ENCODE measurements at regions not wholly inside any gene's neighbourhood (a gene's known extent, or its start where the extent isn't known, plus 50 kb on each side); places are given as distances from the start of the nearest gene placed in this dataset.

DNA sequence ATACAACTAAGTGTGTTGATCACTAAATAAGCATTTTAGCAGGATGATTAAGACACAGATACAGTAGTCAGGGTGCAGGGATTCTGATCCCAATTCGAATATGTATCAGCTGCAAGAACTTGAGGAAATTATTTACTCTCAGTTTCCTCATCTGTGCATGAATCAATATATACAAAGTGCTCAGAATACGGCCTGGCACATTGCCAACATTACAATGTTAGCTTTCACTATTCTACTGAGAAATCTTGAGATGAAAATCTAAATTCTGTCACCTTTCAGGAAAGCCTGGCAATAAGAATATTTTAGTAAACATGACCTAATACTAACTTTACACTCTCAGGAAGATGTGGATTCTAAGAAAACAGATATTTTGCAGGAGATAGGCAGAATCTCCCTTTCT is 1001.6 kb upstream of the IGFBP7 start:
- no peaks in the 10 kb centered on the region for H3K4me1 Mint-ChIP-seq (ENCODE audit: low read depth)
- no peak overlapping the region for H3K27ac Mint-ChIP-seq
- H3K36me3 Mint-ChIP-seq (ENCODE audit: low read depth), result no peaks in the 10 kb centered on the region
- no peaks in the 10 kb centered on the region for H3K9me3 Mint-ChIP-seq
- H3K4me3 Mint-ChIP-seq, result no peak overlapping the region
- no peaks in the 10 kb centered on the region for H3K27me3 Mint-ChIP-seq

DNA sequence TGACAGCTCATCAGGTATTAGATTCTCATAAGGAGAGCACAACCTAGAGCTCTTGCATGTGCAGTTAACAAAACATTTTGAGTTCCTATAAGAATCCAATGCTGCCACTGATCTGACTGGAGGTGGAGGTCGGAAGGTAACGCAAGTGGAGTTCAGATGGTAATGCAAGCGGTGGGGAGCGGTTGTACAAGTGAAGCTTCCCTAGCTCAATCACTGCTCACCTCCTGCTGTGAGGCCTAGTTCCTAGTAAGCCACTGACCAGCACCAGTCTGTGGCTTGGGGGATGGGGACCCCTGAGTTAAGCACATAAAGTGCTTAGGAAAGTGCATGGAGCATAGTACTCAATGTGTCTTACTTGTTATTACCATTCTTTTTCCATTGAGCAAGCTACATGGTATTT is 983.2 kb upstream of the IGFBP7 start:
- H3K4me3 Mint-ChIP-seq, result no peak overlapping the region
- H3K27ac Mint-ChIP-seq, result no peak overlapping the region
- H3K27me3 Mint-ChIP-seq, result no peaks in the 10 kb centered on the region
- no peaks in the 10 kb centered on the region for H3K9me3 Mint-ChIP-seq
- H3K36me3 Mint-ChIP-seq (ENCODE audit: low read depth), result no peaks in the 10 kb centered on the region
- no peaks in the 10 kb centered on the region for H3K4me1 Mint-ChIP-seq (ENCODE audit: low read depth)

DNA sequence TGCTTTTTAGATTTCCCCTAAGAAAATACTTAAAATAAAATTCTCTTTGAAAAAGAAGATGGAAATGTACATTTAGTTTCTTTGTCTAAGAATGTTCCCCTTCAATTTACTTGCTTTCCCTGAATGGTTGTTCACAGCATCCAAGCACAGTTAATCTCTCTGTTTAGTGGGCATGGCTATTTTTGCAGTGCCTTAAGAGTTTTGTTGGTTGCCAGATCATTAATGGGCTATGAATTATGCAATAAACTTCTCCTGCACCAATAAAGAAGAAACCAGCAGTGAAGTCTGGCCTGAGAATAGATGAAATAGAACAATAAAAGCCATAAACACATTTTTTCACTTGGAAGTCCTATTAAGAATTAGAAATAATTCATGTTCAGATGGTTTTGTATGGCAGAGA is 980.4 kb upstream of the IGFBP7 start:
- no peak overlapping the region for H3K27ac Mint-ChIP-seq
- H3K4me3 Mint-ChIP-seq, result no peak overlapping the region
- H3K27me3 Mint-ChIP-seq, result no peaks in the 10 kb centered on the region
- no peaks in the 10 kb centered on the region for H3K9me3 Mint-ChIP-seq
- no peaks in the 10 kb centered on the region for H3K36me3 Mint-ChIP-seq (ENCODE audit: low read depth)
- no peaks in the 10 kb centered on the region for H3K4me1 Mint-ChIP-seq (ENCODE audit: low read depth)

- no peak overlapping the region for H3K4me3 Mint-ChIP-seq
- peaks cover 12% of the 10 kb centered on the region for H3K9me3 Mint-ChIP-seq
- no peak overlapping the region for H3K27ac Mint-ChIP-seq
- H3K36me3 Mint-ChIP-seq (ENCODE audit: low read depth), result no peaks in the 10 kb centered on the region
- no peaks in the 10 kb centered on the region for H3K27me3 Mint-ChIP-seq
- no peaks in the 10 kb centered on the region for H3K4me1 Mint-ChIP-seq (ENCODE audit: low read depth)
These were observed 971.2 kb upstream of the IGFBP7 start for GRCh38 chr4:58081356-58081755.

- Mint-ChIP-seq H3K9me3 (peaks cover 18% of the 10 kb centered on the region), H3K27me3 (no peaks in the 10 kb centered on the region), H3K4me3 (no peak overlapping the region), H3K27ac (no peak overlapping the region), H3K36me3 (ENCODE audit: low read depth) (no peaks in the 10 kb centered on the region), H3K4me1 (ENCODE audit: low read depth) (no peaks in the 10 kb centered on the region)
These were observed 965.5 kb upstream of the IGFBP7 start for GRCh38 chr4:58075724-58076123.

GRCh38 chr4:58074382-58074781 is 964.2 kb upstream of the IGFBP7 start:
- Mint-ChIP-seq H3K36me3 (ENCODE audit: low read depth) (no peaks in the 10 kb centered on the region), H3K9me3 (peaks cover 18% of the 10 kb centered on the region), H3K4me3 (no peak overlapping the region), H3K27me3 (no peaks in the 10 kb centered on the region), H3K27ac (no peak overlapping the region), H3K4me1 (ENCODE audit: low read depth) (no peaks in the 10 kb centered on the region)

DNA sequence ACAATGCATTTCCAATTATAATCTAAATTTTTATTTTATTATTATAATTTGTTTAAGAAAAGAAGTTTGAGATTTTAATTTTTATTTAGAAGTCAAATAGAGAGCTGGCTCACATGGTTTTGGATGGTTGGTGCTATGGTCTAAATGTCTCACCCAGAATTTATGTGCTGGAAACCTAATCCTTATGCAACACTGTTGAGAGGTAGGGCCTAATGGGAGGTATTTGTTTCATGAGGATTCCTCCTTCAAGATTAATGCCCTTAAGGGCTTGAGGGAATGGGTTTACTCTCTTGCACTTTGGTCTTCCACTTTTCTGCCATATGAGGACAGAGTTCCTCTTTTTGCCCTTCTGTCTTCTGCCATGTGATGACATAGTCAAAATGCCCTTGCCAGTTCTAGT is 960.5 kb upstream of the IGFBP7 start:
- no peaks in the 10 kb centered on the region for H3K27me3 Mint-ChIP-seq
- H3K36me3 Mint-ChIP-seq (ENCODE audit: low read depth), result no peaks in the 10 kb centered on the region
- H3K4me3 Mint-ChIP-seq, result no peak overlapping the region
- no peaks in the 10 kb centered on the region for H3K4me1 Mint-ChIP-seq (ENCODE audit: low read depth)
- peaks cover 13% of the 10 kb centered on the region for H3K9me3 Mint-ChIP-seq
- H3K27ac Mint-ChIP-seq, result no peak overlapping the region

GRCh38 chr4:58064653-58065052 is 954.5 kb upstream of the IGFBP7 start:
- Mint-ChIP-seq H3K27me3 (no peaks in the 10 kb centered on the region), H3K36me3 (ENCODE audit: low read depth) (no peaks in the 10 kb centered on the region), H3K4me3 (no peak overlapping the region), H3K4me1 (ENCODE audit: low read depth) (no peaks in the 10 kb centered on the region), H3K27ac (no peak overlapping the region), H3K9me3 (peaks cover 10% of the 10 kb centered on the region)

DNA sequence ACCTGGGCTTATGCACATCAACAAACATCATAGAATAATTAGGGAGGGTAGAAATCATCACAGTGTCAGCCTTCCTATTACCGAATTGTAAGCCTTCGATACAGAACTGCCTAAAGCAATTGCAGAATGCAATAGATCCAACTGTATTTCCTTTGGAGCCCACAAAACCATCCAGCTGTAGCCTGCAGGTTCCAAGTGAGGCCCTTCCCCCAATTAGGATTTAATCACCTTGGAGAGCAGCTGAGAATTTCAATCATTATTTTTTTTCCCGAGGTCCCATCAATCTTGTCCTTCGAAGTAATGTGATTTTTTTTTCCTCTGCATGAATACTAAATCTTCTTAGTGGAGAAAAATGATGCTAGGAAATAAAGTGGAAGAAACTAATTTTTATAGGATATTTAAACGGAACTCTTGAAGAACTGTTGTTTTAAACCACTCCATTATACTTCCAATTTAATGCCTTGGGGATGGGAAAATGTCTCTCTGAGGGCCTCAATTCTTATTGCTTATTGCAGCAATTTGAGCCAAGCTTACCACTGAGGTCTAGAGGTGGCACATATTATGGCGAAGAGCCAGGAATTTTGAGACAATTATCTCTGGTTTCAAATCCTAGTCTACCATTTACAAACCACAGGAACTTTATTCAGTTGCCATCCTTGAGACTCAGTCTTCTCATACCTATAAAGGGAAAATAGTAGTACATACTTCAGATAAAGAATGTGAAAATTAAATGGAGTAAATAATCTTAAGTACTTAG is 953.4 kb upstream of the IGFBP7 start:
- no peak overlapping the region for H3K4me3 Mint-ChIP-seq
- H3K9me3 Mint-ChIP-seq, result peaks cover 7% of the 10 kb centered on the region
- H3K27ac Mint-ChIP-seq, result no peak overlapping the region
- H3K27me3 Mint-ChIP-seq, result no peaks in the 10 kb centered on the region
- no peaks in the 10 kb centered on the region for H3K4me1 Mint-ChIP-seq (ENCODE audit: low read depth)
- H3K36me3 Mint-ChIP-seq (ENCODE audit: low read depth), result no peaks in the 10 kb centered on the region

- H3K4me3 Mint-ChIP-seq, result no peak overlapping the region
- no peaks in the 10 kb centered on the region for H3K27me3 Mint-ChIP-seq
- no peaks in the 10 kb centered on the region for H3K4me1 Mint-ChIP-seq (ENCODE audit: low read depth)
- H3K27ac Mint-ChIP-seq, result no peak overlapping the region
- H3K9me3 Mint-ChIP-seq, result peaks cover 7% of the 10 kb centered on the region
- H3K36me3 Mint-ChIP-seq (ENCODE audit: low read depth), result no peaks in the 10 kb centered on the region
These were observed 951.8 kb upstream of the IGFBP7 start for GRCh38 chr4:58061967-58062366.

DNA sequence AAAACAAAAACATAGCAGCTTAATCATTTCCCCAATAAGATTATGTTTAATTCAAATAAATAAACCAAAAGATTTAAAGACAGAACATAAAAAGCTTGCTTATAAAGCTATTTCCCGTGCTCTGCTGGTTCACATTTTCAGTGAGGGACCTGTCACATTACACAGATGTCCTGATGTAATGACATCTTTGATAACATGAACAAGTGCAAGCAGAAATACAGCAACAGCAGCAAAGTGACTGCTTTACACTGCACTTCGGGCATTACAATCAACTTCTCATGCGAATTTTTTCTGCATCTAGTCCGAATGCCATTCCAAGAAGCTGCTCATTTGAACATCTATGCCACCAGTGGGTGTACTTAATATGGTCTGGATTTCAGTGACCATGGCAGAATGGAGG is 940.3 kb upstream of the IGFBP7 start:
- Mint-ChIP-seq H3K36me3 (ENCODE audit: low read depth) (no peaks in the 10 kb centered on the region), H3K4me1 (ENCODE audit: low read depth) (no peaks in the 10 kb centered on the region), H3K9me3 (peaks cover 15% of the 10 kb centered on the region), H3K27ac (no peak overlapping the region), H3K27me3 (no peaks in the 10 kb centered on the region), H3K4me3 (no peak overlapping the region)

- Mint-ChIP-seq H3K36me3 (ENCODE audit: low read depth) (no peaks in the 10 kb centered on the region), H3K27ac (no peak overlapping the region), H3K27me3 (no peaks in the 10 kb centered on the region), H3K9me3 (peaks cover 10% of the 10 kb centered on the region), H3K4me1 (ENCODE audit: low read depth) (no peaks in the 10 kb centered on the region), H3K4me3 (no peak overlapping the region)
These were observed 938.3 kb upstream of the IGFBP7 start for GRCh38 chr4:58048491-58048890.

GRCh38 chr4:58042176-58042575 is 932.0 kb upstream of the IGFBP7 start:
- Mint-ChIP-seq H3K9me3 (peaks cover 21% of the 10 kb centered on the region), H3K4me3 (no peak overlapping the region), H3K4me1 (ENCODE audit: low read depth) (no peaks in the 10 kb centered on the region)

DNA sequence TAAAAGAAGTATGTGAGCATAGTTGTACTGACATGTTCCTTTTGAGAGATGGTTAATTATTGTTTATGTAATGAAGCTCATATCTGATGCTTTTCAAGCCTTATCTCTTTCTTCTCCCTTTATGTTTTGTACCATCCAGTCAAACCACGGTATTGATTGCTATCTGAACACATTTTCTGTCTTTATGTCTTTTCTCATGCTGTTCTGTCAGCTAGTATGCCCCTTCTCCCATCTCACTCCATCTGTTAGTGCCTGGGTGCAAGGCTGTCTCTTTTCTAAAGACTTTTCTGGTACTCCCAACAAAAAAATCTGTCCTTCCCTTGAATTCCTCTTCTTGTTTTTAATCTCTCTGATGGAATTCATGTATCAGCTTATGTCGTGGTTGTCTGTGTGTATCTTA is 883.8 kb upstream of the IGFBP7 start:
- Mint-ChIP-seq H3K4me1 (ENCODE audit: low read depth) (no peaks in the 10 kb centered on the region), H3K4me3 (no peak overlapping the region), H3K9me3 (peaks cover 10% of the 10 kb centered on the region), H3K36me3 (ENCODE audit: low read depth) (no peaks in the 10 kb centered on the region), H3K27me3 (no peaks in the 10 kb centered on the region), H3K27ac (no peak overlapping the region)

More at GRCh38 chr4:58042176-58042575, 932.0 kb upstream of the IGFBP7 start:
- Mint-ChIP-seq H3K27me3 (no peaks in the 10 kb centered on the region), H3K27ac (no peak overlapping the region), H3K36me3 (ENCODE audit: low read depth) (no peaks in the 10 kb centered on the region)

DNA sequence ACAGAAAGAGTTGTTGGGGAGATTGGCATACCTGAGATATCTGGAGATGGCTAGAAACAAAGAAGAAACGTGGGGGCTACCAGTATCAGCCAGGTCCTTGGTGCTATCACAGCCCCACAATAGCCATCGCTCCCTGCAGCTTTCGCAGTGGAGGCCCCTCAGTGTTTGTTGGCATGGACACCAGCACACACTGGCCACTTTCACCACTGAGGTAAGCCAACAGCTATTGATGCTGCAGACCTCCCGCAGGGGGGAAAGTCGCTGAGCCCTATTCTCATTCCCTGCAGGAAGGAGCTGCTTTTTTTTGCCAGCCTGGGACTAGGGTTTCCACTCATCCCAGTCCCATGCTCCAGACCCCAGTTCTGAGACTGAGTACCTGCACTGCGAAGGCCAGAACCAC is 879.2 kb upstream of the IGFBP7 start:
- H3K4me1 Mint-ChIP-seq (ENCODE audit: low read depth), result no peaks in the 10 kb centered on the region
- H3K9me3 Mint-ChIP-seq, result peaks cover 6% of the 10 kb centered on the region
- H3K36me3 Mint-ChIP-seq (ENCODE audit: low read depth), result no peaks in the 10 kb centered on the region

GRCh38 chr4:57985161-57985560 is 875.0 kb upstream of the IGFBP7 start:
- Mint-ChIP-seq H3K9me3 (peaks cover 3% of the 10 kb centered on the region), H3K4me3 (no peak overlapping the region), H3K36me3 (ENCODE audit: low read depth) (no peaks in the 10 kb centered on the region), H3K27ac (no peak overlapping the region), H3K27me3 (no peaks in the 10 kb centered on the region), H3K4me1 (ENCODE audit: low read depth) (no peaks in the 10 kb centered on the region)

More for the DNA sequence above, 879.2 kb upstream of the IGFBP7 start:
- Mint-ChIP-seq H3K27ac (no peak overlapping the region), H3K27me3 (no peaks in the 10 kb centered on the region), H3K4me3 (no peak overlapping the region)
